IMR-90 (cell line): ENCODE measurements at regions not wholly inside any gene's neighbourhood (a gene's known extent, or its start where the extent isn't known, plus 50 kb on each side); places are given as distances from the start of the nearest gene placed in this dataset.
A peak's percentile ranks its signal among the peaks of the same experiment; 100 is the strongest.

Experiments used
- ATAC-seq: fragments of 200-7000 bp; cut with Tn5 transposase; 2 replicates; pipeline ENCODE4 v1.9.1; 2020; ENCODE audit warnings: low read depth, mild to moderate bottlenecking, moderate library complexity
- BruUV-seq: library from RNA; stranded (reverse); fragments of 400-500 nt; replicated peaks from 2 replicates; lab custom pipeline; 2021; lab: Mats Ljungman, UMichigan
- CTCF ChIA-PET: fragments of 300-600 bp; formaldehyde crosslinking; extraction: SDS; loops from one replicate; lab custom pipeline; 2021; ENCODE audit warnings: antibody characterized with exemption; lab: Yijun Ruan, JAX
- POLR2A ChIA-PET: fragments of 300-600 bp; sonication (Branson Sonifier 250); formaldehyde crosslinking; loops from one replicate; lab custom pipeline; 2022; ENCODE audit warnings: antibody characterized with exemption; ENCODE audit not compliant: unreplicated experiment; lab: Charles Lee
- DNase-seq: peaks from one replicate; pipeline ENCODE4 v3.0.0; 2013
- H2AFZ ChIP-seq: replicated peaks from 2 replicates; pipeline ENCODE3; 2013; ENCODE audit warnings: low read length, mild to moderate bottlenecking; ENCODE audit not compliant: poor library complexity
- H2AK5ac ChIP-seq: 2 replicates; pipeline ENCODE4 v1.6.1; 2013; ENCODE audit warnings: low read depth, low read length, inconsistent platforms
- H2AK9ac ChIP-seq: replicated peaks from 2 replicates; pipeline ENCODE3; 2013; ENCODE audit warnings: mild to moderate bottlenecking, low read depth, low read length, moderate library complexity; ENCODE audit not compliant: poor library complexity
- H2BK120ac ChIP-seq: 2 replicates; pipeline ENCODE4 v1.6.1; 2013; ENCODE audit warnings: low read depth, low read length, inconsistent platforms
- H2BK15ac ChIP-seq: 3 replicates; pipeline ENCODE4 v1.6.1; 2013; ENCODE audit warnings: low read depth, low read length, inconsistent platforms
- H2BK20ac ChIP-seq: 2 replicates; pipeline ENCODE4 v1.6.1; 2013; ENCODE audit warnings: low read depth, mild to moderate bottlenecking, inconsistent platforms, low read length, moderate library complexity
- H2BK5ac ChIP-seq: 2 replicates; pipeline ENCODE4 v1.6.1; 2013; ENCODE audit warnings: mild to moderate bottlenecking, low read depth, low read length, inconsistent platforms; ENCODE audit not compliant: poor library complexity, severe bottlenecking
- H3K14ac ChIP-seq: replicated peaks from 2 replicates; pipeline ENCODE4 v1.6.1; 2013; ENCODE audit warnings: low read depth, low read length, inconsistent platforms
- H3K18ac ChIP-seq: 2 replicates; pipeline ENCODE4 v1.6.1; 2013; ENCODE audit warnings: low read depth, low read length, control low read depth
- H3K23ac ChIP-seq: 2 replicates; pipeline ENCODE4 v1.6.1; 2013; ENCODE audit warnings: low read depth, low read length, inconsistent platforms
- H3K27ac ChIP-seq: 2 replicates; pipeline ENCODE4 v1.5.1; 2013; ENCODE audit warnings: mild to moderate bottlenecking, control low read depth, low read length; ENCODE audit not compliant: insufficient read depth
- H3K27me3 ChIP-seq: 2 replicates; pipeline ENCODE4 v1.6.1; 2013; ENCODE audit warnings: low read length; ENCODE audit not compliant: control insufficient read depth, insufficient read depth
- H3K36me3 ChIP-seq: 2 replicates; pipeline ENCODE4 v1.6.1; 2013; ENCODE audit warnings: low read length, mixed read lengths; ENCODE audit not compliant: control insufficient read depth, insufficient read depth
- H3K4ac ChIP-seq: 2 replicates; pipeline ENCODE4 v1.6.1; 2013; ENCODE audit warnings: low read depth, low read length, inconsistent platforms
- H3K4me1 ChIP-seq: 2 replicates; pipeline ENCODE4 v1.6.1; 2013; ENCODE audit warnings: low read length, mixed read lengths; ENCODE audit not compliant: control insufficient read depth, insufficient read depth
- H3K4me2 ChIP-seq: 2 replicates; pipeline ENCODE4 v1.6.1; 2013; ENCODE audit warnings: low read depth, mild to moderate bottlenecking, control low read depth, low read length, moderate library complexity
- H3K4me3 ChIP-seq: 2 replicates; pipeline ENCODE4 v1.5.1; 2013; ENCODE audit warnings: low read depth, mild to moderate bottlenecking, control low read depth, low read length, moderate library complexity; ENCODE audit not compliant: insufficient read depth
- H3K56ac ChIP-seq: 2 replicates; pipeline ENCODE4 v1.6.1; 2013; ENCODE audit warnings: low read length, inconsistent platforms; ENCODE audit not compliant: insufficient read depth; ENCODE audit errors: extremely low read depth
- H3K79me1 ChIP-seq, 2 experiments: 2 replicates each; pipeline ENCODE4 v1.6.1; 2013; ENCODE audit warnings: low read length in 2 of 2, inconsistent platforms in 1 of 2, low read depth in 1 of 2
- H3K9ac ChIP-seq: 2 replicates; pipeline ENCODE4 v1.6.1; 2013; ENCODE audit warnings: low read depth, low read length, control low read depth
- H3K9me1 ChIP-seq: 2 replicates; pipeline ENCODE4 v1.6.1; 2013; ENCODE audit warnings: low read length, inconsistent platforms; ENCODE audit not compliant: insufficient read depth
- H3K9me3 ChIP-seq: 2 replicates; pipeline ENCODE4 v1.6.1; 2013; ENCODE audit warnings: low read length; ENCODE audit not compliant: control insufficient read depth, insufficient read depth
- H4K20me1 ChIP-seq: 2 replicates; pipeline ENCODE4 v1.6.1; 2013; ENCODE audit warnings: low read length, inconsistent platforms; ENCODE audit not compliant: insufficient read depth
- H4K5ac ChIP-seq: 2 replicates; pipeline ENCODE4 v1.6.1; 2013; ENCODE audit warnings: mild to moderate bottlenecking, low read depth, low read length, control low read depth
- H4K8ac ChIP-seq, 2 experiments: 2 replicates each; pipeline ENCODE4 v1.6.1; 2013; ENCODE audit warnings: low read depth in 2 of 2, low read length in 2 of 2, control low read depth in 1 of 2, inconsistent platforms in 1 of 2
- H4K91ac ChIP-seq: 2 replicates; pipeline ENCODE4 v1.6.1; 2013; ENCODE audit warnings: low read depth, low read length, inconsistent platforms; ENCODE audit not compliant: insufficient read depth
- BHLHE40 ChIP-seq: fragments of 150-350 bp; IDR thresholded peaks from 2 replicates; pipeline ENCODE4 v1.6.1; 2016; ENCODE audit warnings: mild to moderate bottlenecking, low read depth, low read length
- CEBPB ChIP-seq: IDR thresholded peaks from 2 replicates; pipeline ENCODE4 v1.6.1; 2012; ENCODE audit warnings: low read depth, low read length, improper control_type of control experiment
- CTCF ChIP-seq: conservative IDR thresholded peaks from 2 replicates; pipeline ENCODE4 v1.5.1; 2012; ENCODE audit warnings: mild to moderate bottlenecking, low read depth, low read length, improper control_type of control experiment
- MAFK ChIP-seq: IDR thresholded peaks from 2 replicates; pipeline ENCODE4 v1.6.1; 2012; ENCODE audit warnings: low read depth, low read length, improper control_type of control experiment
- POLR2A ChIP-seq: IDR thresholded peaks from 2 replicates; pipeline ENCODE4 v1.6.1; 2012; ENCODE audit warnings: mild to moderate bottlenecking, low read depth, low read length
- RCOR1 ChIP-seq: IDR thresholded peaks from 2 replicates; pipeline ENCODE4 v1.6.1; 2012; ENCODE audit warnings: mild to moderate bottlenecking, low read length, improper control_type of control experiment; ENCODE audit not compliant: insufficient replicate concordance
- RFX5 ChIP-seq: IDR thresholded peaks from 2 replicates; pipeline ENCODE4 v1.8.0; 2012; ENCODE audit warnings: low read depth, mild to moderate bottlenecking, low read length, moderate library complexity
- WGBS, 2 experiments: methylation state at CpG; one replicate each; pipeline versions ENCODE4 v1.1.5 to v1.1.7; 2013; ENCODE audit warnings: missing lambda C conversion rate in 2 of 2; ENCODE audit not compliant: insufficient read length in 1 of 2; ENCODE audit errors: extremely low coverage in 2 of 2; 5-methylcytosine and 5-hydroxymethylcytosine counted together
- dilution Hi-C: fragments of 300-500 bp; cut with HindIII; formaldehyde crosslinking; loops from one replicate; pipeline ENCODE4 v1.14.3; 2018; ENCODE audit warnings: low sequenced_read_pairs; ENCODE audit not compliant: unreplicated experiment
- in situ Hi-C: fragments of 300-500 bp; cut with MboI; formaldehyde crosslinking; loops from 3 replicates; pipeline ENCODE4 v1.14.3; 2019; ENCODE audit warnings: low sequenced_read_pairs, inconsistent platforms, mixed read lengths
- intact Hi-C: fragments of 100-400 bp; cut with micrococcal nuclease; formaldehyde crosslinking; loops from 2 replicates; pipeline ENCODE4 v1.10.0; 2022

GRCh38 chr18:67731851-67732250 is 215.3 kb upstream of the DSEL start:
- Histone ChIP-seq H3K56ac (no peak overlapping the region), H3K23ac (no peak overlapping the region), H3K4me1 (no peaks in the 10 kb centered on the region), H3K14ac (no peak overlapping the region), H2AK5ac (no peak overlapping the region), H2BK20ac (no peak overlapping the region), H4K20me1 (no peaks in the 10 kb centered on the region), H4K5ac (no peak overlapping the region), H3K79me1 (no peaks in the 10 kb centered on the region), H3K9me1 (no peaks in the 10 kb centered on the region), H3K4me2 (no peak overlapping the region; the same call in 1 of the 2 replicates), H3K27me3 (no peaks in the 10 kb centered on the region), H2AK9ac (no peak overlapping the region), H2BK15ac (no peak overlapping the region; the same call in 2 of the 3 replicates), H4K91ac (no peak overlapping the region), H3K18ac (no peak overlapping the region), H3K9ac (no peak overlapping the region), H3K9me3 (no peaks in the 10 kb centered on the region), H3K4ac (no peak overlapping the region), H3K4me3 (no peak overlapping the region), H3K36me3 (no peaks in the 10 kb centered on the region), H2BK5ac (peak overlapping the region; percentile 50), H3K27ac (no peak overlapping the region), H4K8ac (no peak overlapping the region; a peak in 1 of 4 replicates), H2AFZ (no peak overlapping the region), H2BK120ac (no peak overlapping the region)
- peak; percentile 73 for DNase-seq
- in situ Hi-C loops, result no loop called here
- BruUV-seq, result no TSS peak
- ATAC-seq, result no peak; the same call in 1 of the 2 replicates
- TF ChIP-seq CTCF (no peak), RFX5 (no peak), CEBPB (peak; percentile 6; the same call in 1 of the 2 replicates), POLR2A (no peak), BHLHE40 (no peak), MAFK (no peak), RCOR1 (no peak)
- POLR2A ChIA-PET, result no interaction called here
- dilution Hi-C loops, result no loop called here
- no CpG with 5 or more reads among the region's 1 CpG for WGBS, 2 experiments
- intact Hi-C loops, result no loop called here
- CTCF ChIA-PET, result no interaction called here
